ENCODE measurements at regions not wholly inside any gene's neighbourhood (a gene's known extent, or its start where the extent isn't known, plus 50 kb on each side); places are given as distances from the start of the nearest gene placed in this dataset.
"Not testable (repeated sequence)": the region's sequence is repeated elsewhere in the genome, so short reads cannot be mapped to it uniquely, and the experiment has no call there.

DNA sequence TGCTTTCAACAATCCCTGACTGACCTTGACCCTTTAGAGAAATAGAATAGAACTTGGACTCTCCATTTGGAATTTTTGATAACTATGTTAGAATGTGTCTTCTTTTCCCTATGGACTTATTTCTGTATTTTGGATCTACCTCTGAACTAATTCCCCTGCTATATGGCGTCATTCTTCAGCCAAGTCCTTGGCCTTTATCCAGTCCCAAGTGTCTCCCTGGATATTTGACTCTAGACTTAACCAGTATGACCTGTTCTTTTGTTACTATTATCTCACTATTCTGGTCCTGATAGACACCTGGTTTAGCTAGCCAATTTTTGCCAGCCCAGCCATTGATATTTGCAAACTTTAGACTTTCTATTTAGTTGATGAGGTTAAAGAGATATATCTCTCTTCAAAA is 186.8 kb downstream of the KCNS3 start:
- intact Hi-C loops (cut with micrococcal nuclease): no loop called here

DNA sequence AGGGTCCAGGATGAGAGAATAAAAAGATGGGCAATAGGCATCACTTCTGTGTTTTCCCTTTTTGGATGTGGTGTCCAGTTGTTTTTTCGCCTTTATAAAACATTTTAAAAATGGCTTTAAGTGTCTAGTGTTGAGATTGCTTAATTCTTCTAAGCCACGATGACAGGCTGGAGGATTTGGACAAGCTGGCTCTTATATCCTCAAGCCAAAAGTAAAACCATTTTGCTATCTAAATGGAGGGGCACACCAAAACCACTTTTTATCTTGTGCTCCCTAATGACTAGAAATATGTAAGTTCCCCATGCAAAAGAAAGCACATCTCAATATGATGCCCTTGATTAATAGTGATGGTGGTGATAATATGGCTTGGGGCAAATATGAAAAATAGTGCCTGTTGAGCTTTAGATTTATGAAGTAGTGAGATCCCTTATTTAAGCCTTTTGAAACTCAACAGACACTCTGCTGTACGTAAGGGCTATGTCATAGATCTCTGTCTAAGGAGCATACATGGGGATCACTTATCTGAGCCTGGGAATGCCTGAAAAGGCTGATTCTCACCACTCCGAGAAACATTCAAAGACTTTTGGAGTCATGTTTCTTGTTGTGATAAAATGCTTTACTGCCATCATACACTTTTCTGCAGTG is 185.5 kb downstream of the KCNS3 start:
- no peak overlapping the region for H3K27ac Mint-ChIP-seq
- no peak for DNase-seq
- H3K4me1 Mint-ChIP-seq: no peaks in the 10 kb centered on the region
- peaks cover 2% of the 10 kb centered on the region for H3K27me3 Mint-ChIP-seq
- intact Hi-C loops (cut with micrococcal nuclease): no loop called here
- H3K9me3 Mint-ChIP-seq: no peaks in the 10 kb centered on the region
- no peaks in the 10 kb centered on the region for H3K36me3 Mint-ChIP-seq (ENCODE audit: low read depth)
- H3K4me3 Mint-ChIP-seq: no peak overlapping the region

More for the DNA sequence above, 186.8 kb downstream of the KCNS3 start:
- DNase-seq: no peak
- Mint-ChIP-seq H3K4me1 (no peaks in the 10 kb centered on the region), H3K9me3 (no peaks in the 10 kb centered on the region), H3K36me3 (ENCODE audit: low read depth) (no peaks in the 10 kb centered on the region), H3K4me3 (no peak overlapping the region), H3K27ac (no peak overlapping the region), H3K27me3 (peaks cover 2% of the 10 kb centered on the region)

DNA sequence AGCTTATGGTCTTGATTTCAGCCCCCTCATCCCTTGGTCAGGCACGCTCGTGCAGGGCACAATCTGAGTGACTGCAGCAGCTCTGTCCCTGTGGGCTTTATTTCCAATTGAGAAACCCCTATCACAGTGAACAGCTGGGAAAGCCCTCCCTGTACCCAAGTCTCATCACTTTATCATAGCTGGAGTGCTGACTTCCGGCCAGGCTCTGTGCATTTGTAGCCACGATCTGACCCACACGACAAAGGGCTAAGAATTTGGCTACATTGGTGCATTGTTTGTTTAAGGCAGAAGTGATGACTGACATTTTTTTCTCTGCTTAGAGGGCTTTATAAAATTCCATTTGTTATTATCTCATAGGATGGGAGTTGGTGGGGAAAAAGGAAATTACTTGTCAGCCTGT is 184.4 kb downstream of the KCNS3 start:
- Mint-ChIP-seq H3K27me3 (no peaks in the 10 kb centered on the region), H3K4me1 (no peaks in the 10 kb centered on the region), H3K27ac (no peak overlapping the region), H3K36me3 (ENCODE audit: low read depth) (no peaks in the 10 kb centered on the region), H3K4me3 (no peak overlapping the region), H3K9me3 (no peaks in the 10 kb centered on the region)
- no peak for DNase-seq
- intact Hi-C loops (cut with micrococcal nuclease): no loop called here

DNA sequence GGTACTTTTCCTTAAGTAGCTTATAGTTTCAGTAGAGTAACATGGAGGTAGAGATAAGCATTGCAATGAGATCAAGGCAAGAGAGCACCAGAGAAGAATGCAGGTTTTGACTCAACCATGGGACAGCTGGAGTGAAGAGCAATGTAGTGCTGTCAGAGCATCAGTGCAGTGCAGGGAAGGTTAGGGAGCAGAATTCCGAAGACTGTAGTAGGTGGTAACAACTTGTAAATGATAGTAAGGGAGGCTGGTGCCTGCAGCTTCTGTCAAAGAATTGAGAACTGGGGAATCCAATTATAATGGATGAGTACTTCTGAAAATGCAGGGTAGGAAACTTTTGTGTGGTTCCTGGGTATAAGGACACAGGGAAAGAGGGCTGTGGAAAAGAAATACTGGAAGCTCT is 183.2 kb downstream of the KCNS3 start:
- no peaks in the 10 kb centered on the region for H3K9me3 Mint-ChIP-seq
- intact Hi-C loops (cut with micrococcal nuclease): no loop called here
- no peaks in the 10 kb centered on the region for H3K27me3 Mint-ChIP-seq
- H3K36me3 Mint-ChIP-seq (ENCODE audit: low read depth): no peaks in the 10 kb centered on the region
- no peak overlapping the region for H3K27ac Mint-ChIP-seq
- no peak overlapping the region for H3K4me3 Mint-ChIP-seq
- DNase-seq: no peak
- H3K4me1 Mint-ChIP-seq: no peaks in the 10 kb centered on the region

DNA sequence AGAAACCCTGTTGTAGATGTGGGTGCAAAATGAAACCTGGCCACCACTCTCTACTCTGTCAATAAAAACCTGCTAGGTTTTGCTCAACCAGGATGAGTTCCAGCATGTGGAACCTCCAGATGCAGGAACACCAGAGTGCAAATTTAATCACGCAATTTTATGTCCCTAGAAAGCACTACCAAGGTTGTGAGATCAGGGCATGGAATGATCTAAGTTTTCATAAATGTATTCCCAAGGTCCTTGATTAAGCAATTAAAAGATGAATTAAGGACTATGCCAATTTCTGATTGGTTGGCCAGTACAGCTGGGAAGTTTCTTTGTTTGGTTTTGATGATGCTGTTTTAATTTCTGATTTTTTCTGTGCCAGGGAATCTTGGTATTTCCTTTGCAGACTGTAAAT is 179.2 kb downstream of the KCNS3 start:
- intact Hi-C loops (cut with micrococcal nuclease): no loop called here
- no peak for DNase-seq
- Mint-ChIP-seq H3K27ac (no peak overlapping the region), H3K27me3 (no peaks in the 10 kb centered on the region), H3K9me3 (no peaks in the 10 kb centered on the region), H3K4me1 (no peaks in the 10 kb centered on the region), H3K4me3 (no peak overlapping the region), H3K36me3 (ENCODE audit: low read depth) (no peaks in the 10 kb centered on the region)

DNA sequence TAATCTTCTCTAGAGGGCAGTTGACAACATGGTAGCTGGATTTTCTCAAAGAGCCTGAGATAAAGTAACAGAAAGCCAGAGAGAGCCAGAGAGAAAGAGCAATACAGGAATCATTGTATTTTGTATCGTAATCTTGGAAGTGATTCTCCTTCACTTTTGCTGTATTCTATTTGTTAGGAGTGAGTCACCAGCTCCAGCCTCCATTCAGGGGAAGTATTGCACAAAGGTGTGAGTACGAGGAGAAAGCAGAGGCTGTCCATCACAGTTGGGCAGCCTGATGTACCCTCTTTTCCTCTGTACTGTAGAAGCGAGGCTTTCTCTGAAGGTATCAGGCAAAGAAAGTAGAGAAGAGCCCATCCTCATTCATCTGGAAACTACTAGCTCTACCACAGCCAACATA is 176.8 kb downstream of the KCNS3 start:
- DNase-seq: no peak
- no peaks in the 10 kb centered on the region for H3K9me3 Mint-ChIP-seq
- intact Hi-C loops (cut with micrococcal nuclease): no loop called here
- H3K27me3 Mint-ChIP-seq: no peaks in the 10 kb centered on the region
- H3K4me3 Mint-ChIP-seq: no peak overlapping the region
- no peaks in the 10 kb centered on the region for H3K4me1 Mint-ChIP-seq
- no peak overlapping the region for H3K27ac Mint-ChIP-seq
- H3K36me3 Mint-ChIP-seq (ENCODE audit: low read depth): no peaks in the 10 kb centered on the region

DNA sequence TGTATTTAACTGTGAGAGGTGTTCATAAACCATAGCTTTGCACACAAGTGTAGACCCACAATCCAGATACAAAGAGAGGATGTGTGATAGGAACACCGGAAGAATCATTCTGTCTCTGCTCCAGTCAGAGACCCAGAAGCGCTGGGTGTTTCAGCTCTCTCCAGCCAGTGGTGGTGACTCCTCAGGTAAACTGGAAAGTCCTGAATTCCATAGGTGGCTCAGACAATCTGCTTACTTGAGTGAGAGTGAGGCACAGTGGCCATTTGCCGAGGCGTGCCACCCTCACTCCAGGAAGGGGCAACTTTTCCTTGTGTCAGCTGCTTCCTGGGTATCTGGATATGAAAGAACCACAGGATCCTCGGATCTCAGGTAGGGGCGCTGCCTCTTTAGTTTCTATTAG is 171.5 kb downstream of the KCNS3 start:
- Mint-ChIP-seq H3K36me3 (ENCODE audit: low read depth) (no peaks in the 10 kb centered on the region), H3K27ac (no peak overlapping the region), H3K9me3 (no peaks in the 10 kb centered on the region), H3K27me3 (no peaks in the 10 kb centered on the region), H3K4me3 (no peak overlapping the region), H3K4me1 (no peaks in the 10 kb centered on the region)
- intact Hi-C loops (cut with micrococcal nuclease): no loop called here
- DNase-seq: no peak

DNA sequence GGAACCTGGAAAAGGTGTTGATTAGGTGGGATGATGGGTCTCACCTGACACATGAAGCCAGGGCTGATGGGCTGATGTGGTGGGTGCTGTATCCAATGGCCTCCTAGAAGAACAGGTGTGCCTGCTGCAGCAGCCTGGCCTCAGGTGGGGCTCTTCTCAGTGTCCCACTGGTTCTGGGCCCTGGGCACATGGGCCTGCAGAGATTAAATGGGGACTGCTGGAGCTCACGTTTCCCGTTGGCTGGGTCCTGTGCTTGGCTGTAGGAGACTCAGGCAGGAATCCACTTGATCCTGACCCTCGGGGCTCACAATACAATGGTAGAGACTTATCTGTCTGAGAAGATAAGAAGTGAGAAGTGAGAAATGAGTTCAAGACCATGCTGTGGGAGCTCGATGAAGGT is 170.9 kb downstream of the KCNS3 start:
- H3K4me1 Mint-ChIP-seq: no peaks in the 10 kb centered on the region

DNA sequence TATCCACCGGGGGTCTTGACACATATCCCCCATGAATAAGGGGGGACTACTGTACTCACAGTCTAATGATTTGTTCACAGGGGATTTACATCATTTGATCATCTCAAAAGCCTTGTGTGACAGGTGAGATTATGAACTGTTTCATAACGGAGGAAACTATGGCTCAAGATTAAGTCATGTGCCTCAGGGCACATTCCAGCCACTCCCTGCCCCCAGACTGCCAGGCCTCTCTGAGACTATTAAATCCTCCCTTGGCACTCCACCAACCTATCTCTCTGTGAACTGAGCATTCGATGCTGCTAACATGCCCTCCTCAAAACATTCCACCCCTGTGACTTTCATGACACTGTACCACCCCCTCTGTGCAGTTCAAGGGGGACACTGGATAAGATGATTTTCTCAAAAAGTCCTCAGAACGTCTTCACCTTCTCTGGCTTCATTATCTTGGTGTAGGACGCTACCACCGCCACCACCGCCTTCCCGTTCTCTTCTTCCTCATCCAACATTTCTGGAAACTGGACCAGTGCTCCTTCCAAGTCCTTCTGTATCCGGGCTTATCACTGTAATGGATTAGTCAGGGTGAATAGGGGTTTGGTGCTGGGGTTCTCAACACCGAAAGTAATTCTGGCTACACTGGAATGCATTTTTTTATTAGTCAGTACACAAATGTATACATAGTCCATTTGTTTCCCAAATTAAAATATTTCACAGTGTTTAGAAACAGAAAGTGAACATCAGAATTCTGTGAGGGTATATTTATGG is 169.6 kb downstream of the KCNS3 start:
- no peak for DNase-seq
- Mint-ChIP-seq H3K9me3 (no peaks in the 10 kb centered on the region), H3K4me1 (no peaks in the 10 kb centered on the region), H3K27ac (no peak overlapping the region), H3K36me3 (ENCODE audit: low read depth) (no peaks in the 10 kb centered on the region), H3K27me3 (no peaks in the 10 kb centered on the region), H3K4me3 (no peak overlapping the region)
- intact Hi-C loops (cut with micrococcal nuclease): no loop called here

More for the DNA sequence above, 170.9 kb downstream of the KCNS3 start:
- Mint-ChIP-seq H3K27ac (no peak overlapping the region), H3K4me3 (no peak overlapping the region), H3K9me3 (no peaks in the 10 kb centered on the region), H3K36me3 (ENCODE audit: low read depth) (no peaks in the 10 kb centered on the region), H3K27me3 (no peaks in the 10 kb centered on the region)
- DNase-seq: no peak
- intact Hi-C loops (cut with micrococcal nuclease): no loop called here

DNA sequence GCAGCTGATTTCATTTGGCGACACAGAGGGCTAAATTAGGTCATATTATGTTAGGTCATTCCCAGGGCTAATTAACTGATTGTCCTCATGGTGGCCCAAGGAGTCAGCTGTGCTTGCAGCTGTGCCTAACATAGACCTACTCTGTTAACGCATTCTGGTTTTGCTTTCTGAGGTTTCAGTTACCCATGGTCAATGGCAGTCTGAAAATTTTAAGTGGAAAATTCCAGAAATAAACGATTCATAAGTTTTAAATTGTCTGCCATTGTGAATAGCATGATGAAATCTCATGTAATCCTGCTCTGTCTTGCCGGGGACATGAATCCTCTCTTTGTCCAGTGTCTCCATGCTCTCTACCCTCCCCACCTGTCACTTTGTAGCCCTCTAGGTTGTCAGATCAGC is 168.7 kb downstream of the KCNS3 start:
- Mint-ChIP-seq H3K4me3 (no peak overlapping the region), H3K4me1 (no peaks in the 10 kb centered on the region), H3K27ac (no peak overlapping the region), H3K27me3 (no peaks in the 10 kb centered on the region), H3K9me3 (no peaks in the 10 kb centered on the region), H3K36me3 (ENCODE audit: low read depth) (no peaks in the 10 kb centered on the region)
- intact Hi-C loops (cut with micrococcal nuclease): no loop called here
- DNase-seq: no peak

DNA sequence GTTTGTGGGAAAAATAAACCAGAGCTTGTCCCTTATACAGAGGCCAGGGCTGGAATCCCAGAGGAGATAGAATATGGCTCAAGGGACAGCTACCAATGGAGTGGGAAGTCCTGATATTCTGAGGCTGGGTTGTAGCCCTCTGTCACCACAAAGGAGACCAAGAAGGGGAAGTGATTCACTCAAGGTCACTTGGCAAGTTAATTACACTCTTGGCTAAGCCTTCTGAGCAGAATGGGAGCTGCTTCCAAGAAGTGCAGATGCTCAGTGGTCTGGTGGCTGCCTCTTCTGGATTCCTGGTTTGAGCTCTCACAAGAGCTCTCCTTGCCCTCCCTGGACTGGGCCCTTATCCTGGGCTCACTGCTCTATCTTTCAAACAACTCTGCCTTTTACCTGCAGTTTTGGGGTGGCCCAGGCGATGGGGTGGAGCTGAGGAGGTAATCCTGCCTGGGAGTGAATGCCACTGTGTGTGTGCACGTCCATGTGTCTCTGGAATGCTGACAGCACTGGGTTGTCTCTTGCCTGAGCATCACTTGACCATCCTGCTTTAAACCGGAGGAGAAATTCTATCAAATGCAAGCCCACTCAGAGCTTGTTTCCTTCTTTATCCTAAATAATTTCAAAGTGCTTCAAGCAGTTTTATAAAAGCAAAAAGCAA is 168.2 kb downstream of the KCNS3 start:
- no peak for DNase-seq
- intact Hi-C loops (cut with micrococcal nuclease): no loop called here
- Mint-ChIP-seq H3K27me3 (no peaks in the 10 kb centered on the region), H3K9me3 (no peaks in the 10 kb centered on the region), H3K36me3 (ENCODE audit: low read depth) (no peaks in the 10 kb centered on the region), H3K27ac (no peak overlapping the region), H3K4me1 (no peaks in the 10 kb centered on the region), H3K4me3 (no peak overlapping the region)

DNA sequence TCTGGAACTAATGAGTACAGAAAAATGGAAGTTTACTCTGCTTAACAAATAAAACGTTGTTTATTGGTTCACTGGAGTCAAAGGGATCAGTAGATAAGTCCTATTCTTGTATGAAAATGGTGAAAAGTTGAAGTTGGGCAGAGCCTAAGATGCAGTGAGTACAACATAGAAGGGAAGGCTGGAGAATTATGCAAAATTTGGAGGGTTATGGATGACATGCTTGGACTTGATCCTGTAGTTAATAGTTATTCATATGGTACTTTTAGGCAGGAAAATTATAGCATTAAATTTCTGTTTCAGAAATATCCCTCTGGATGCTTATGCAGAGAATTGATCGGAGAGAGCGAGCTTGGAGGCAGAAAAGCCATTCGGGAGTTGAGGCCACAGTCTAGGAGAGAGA is 167.6 kb downstream of the KCNS3 start:
- Mint-ChIP-seq H3K9me3 (no peaks in the 10 kb centered on the region), H3K4me3 (no peak overlapping the region), H3K27ac (no peak overlapping the region), H3K36me3 (ENCODE audit: low read depth) (no peaks in the 10 kb centered on the region), H3K27me3 (no peaks in the 10 kb centered on the region), H3K4me1 (no peaks in the 10 kb centered on the region)
- intact Hi-C loops (cut with micrococcal nuclease): no loop called here
- no peak for DNase-seq

DNA sequence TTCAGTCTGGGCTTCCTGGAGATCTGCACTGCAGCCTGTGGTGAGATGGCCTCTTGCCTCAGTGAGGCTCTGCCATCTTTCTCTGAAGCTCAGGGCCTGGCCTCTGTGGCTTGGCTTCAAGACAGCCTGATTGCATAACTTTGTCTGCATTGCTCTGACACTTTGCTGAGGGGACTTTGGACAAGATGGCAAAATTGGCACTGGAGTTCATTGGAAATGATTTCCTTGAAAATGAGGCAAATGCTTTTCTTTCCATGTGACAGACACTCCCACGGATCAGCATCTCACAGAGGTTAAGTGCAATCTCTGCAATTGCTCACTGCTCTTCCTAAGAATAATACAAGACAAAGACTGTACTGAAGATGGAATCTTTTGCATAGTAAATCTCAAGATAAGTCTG is 166.8 kb downstream of the KCNS3 start:
- Mint-ChIP-seq H3K36me3 (ENCODE audit: low read depth) (no peaks in the 10 kb centered on the region), H3K27me3 (no peaks in the 10 kb centered on the region), H3K27ac (no peak overlapping the region), H3K4me1 (no peaks in the 10 kb centered on the region), H3K9me3 (no peaks in the 10 kb centered on the region), H3K4me3 (no peak overlapping the region)
- intact Hi-C loops (cut with micrococcal nuclease): no loop called here
- DNase-seq: no peak

DNA sequence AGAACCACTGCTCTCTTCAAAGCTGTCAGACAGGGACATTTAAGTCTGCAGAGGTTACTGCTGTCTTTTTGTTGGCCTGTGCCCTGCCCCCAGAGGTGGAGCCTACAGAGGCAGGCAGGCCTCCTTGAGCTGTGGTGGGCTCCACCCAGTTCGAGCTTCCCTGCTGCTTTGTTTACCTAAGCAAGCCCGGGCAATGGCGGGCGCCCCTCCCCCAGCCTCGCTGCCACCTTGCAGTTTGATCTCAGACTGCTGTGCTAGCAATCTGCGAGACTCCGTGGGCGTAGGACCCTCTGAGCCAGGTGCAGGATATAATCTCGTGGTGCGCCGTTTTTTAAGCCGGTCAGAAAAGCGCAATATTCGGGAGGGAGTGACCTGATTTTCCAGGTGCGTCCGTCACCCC is 138.9 kb downstream of the KCNS3 start:
- H3K27ac Mint-ChIP-seq; H3K4me1 Mint-ChIP-seq; DNase-seq; H3K27me3 Mint-ChIP-seq; intact Hi-C loops (cut with micrococcal nuclease); H3K36me3 Mint-ChIP-seq (ENCODE audit: low read depth); H3K4me3 Mint-ChIP-seq: not testable (repeated sequence)
- H3K9me3 Mint-ChIP-seq: peaks cover 17% of the 10 kb centered on the region
